Fibroblast of skin of left quadriceps (primary cell): ENCODE measurements at regions not wholly inside any gene's neighbourhood (a gene's known extent, or its start where the extent isn't known, plus 50 kb on each side); places are given as distances from the start of the nearest gene placed in this dataset.
"Not testable (repeated sequence)": the region's sequence is repeated elsewhere in the genome, so short reads cannot be mapped to it uniquely, and the experiment has no call there.

Experiments used
- DNase-seq, 2 experiments: peaks; one replicate each; pipeline ENCODE4 v3.0.0-alpha.2; 2013; ENCODE audit warnings: low read depth in 2 of 2

DNA sequence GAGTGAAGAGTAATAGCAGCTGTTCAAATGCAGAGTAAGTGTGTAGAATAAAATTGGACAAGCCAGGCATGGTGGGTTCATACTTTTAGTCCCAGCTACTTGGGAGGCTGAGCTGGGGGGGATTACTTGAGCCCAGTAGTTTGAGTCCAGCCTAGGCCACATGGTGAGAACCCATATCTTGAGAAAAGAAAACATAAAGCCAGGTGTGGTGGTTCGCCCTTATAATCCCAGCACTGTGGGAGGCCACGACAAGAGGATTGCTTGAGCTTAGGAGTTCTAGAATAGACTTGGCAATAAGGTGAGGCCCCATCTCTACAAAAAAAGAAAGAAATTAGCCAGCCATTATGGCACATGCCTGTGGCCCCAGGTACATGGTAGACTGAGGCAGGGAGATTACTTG, 1241.1 kb downstream of the UQCRFS1 start:
- no peak for DNase-seq

GRCh38 chr19:27971071-27971470, 1241.9 kb downstream of the UQCRFS1 start:
- DNase-seq: peak; percentile 52 to 54

DNA sequence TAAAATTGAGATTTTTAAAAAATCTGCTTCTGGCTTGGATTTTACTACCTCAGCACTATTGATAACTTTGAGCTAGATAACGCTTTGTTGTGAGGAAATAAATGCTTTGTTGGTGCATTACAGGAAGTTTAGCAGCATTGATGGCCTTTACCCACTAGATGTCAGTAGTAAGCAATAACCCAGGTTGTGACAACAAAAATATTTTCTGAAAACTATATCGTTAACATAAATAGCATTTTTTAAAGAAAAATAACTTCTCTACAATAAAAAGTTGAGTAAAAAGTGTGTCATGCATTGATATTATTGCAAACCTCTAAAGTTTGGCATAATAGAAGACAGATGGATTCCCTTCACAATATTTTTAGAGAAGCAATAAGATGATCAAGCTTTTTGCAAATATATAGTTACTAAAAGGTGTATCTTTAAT, 1246.5 kb downstream of the UQCRFS1 start:
- no peak for DNase-seq

GRCh38 chr19:27964185-27964584, 1248.8 kb downstream of the UQCRFS1 start:
- DNase-seq: no peak

DNA sequence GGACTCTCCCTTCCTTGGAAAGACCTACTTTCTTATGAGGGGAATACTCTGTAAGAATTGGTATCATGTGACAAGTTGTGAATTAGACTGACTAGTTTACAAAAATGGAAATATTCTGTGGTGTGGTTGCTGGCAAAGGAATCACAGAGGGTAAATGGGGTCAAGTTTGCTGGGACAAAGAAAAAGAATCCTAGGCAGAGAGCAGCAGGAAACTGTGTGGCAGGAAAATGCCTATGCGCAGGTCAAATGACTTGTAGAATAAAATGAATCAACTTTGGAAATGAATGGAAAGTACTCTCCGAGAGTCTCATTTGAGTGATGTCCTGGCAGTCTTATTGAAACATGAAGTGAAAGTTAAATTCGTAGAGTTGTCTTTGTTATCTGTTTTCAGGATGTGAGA, 1250.7 kb downstream of the UQCRFS1 start:
- DNase-seq: no peak

DNA sequence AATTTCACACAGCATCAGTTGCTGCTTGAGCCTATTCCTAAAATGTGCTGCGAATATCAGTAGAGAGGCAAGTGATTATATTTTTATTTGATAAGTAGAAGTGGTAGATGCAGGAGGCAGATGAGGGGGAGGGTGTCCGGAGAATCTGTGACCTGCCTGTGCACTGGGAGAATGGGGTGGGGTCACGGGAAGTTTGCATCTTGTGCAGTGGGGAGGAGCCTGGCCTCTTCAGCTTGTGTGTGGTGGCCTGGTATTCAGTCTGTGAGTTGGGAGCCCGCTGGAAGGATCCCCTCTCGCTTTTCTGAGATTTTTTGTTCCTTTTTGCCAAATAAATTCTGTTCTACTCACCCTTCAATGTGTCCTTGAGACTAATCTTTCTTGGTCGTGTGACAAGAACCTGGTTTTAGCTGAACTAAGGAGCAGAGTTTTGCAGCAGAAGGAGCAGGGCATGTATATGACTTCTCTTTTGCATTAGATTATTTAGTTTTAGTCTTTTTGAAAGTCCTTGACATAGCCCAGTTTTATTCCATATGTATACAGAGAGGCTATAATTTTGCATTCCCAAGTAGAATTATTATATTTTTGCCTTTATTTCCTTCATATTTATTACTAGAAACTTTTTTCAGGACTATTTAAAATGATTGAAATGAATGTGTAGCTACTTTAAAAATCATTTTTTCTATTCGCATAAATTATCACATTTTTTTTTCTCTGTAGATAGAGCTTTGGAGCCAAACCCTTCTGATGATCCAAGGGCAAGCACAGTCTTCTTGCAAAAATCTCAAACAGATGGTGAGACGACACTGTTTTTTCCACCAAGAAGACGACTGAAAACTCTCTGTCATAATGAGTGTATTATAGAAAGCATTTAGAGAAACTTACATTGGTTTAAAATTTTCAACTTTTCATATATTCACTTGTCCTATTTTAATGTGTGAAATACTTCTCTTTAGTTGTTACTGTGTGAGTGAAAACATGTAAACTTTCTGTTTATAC, 1257.2 kb downstream of the UQCRFS1 start:
- DNase-seq: no peak

DNA sequence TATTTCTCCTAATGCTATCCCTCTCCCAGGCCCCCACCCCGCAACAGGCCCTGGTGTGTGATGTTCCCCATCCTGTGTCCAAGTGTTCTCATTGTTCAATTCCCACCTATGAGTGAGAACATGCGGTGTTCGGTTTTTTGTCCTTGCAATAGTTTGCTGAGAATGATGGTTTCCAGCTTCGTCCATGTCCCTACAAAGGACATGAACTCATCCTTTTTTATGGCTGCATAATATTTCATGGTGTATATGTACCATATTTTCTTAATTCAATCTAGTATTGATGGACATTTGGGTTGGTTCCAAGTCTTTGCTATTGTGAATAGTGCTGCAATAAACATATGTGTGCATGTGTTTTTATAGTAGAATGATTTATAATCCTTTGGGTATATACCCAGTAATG, 1270.3 kb downstream of the UQCRFS1 start:
- DNase-seq: not testable (repeated sequence)

DNA sequence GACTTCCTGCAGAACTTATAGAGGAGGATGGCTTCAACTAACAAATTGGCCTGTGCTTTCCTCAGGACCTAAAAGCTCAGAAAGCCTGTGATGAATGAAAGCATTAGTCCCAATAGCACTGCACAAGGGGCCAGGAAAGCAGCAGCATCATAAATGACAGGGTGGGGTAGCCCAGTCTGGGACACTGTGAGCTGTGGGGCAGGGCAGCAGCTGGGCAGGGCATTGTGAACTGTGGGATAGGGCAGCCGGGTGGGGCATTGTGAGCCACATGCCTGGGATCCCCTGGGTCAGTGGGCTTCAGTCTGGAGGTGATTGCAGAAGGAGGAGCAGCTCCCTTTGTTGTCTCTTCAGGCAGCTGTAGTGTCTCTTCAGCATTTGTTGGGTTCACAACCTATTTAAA, 1276.8 kb downstream of the UQCRFS1 start:
- DNase-seq: no peak

DNA sequence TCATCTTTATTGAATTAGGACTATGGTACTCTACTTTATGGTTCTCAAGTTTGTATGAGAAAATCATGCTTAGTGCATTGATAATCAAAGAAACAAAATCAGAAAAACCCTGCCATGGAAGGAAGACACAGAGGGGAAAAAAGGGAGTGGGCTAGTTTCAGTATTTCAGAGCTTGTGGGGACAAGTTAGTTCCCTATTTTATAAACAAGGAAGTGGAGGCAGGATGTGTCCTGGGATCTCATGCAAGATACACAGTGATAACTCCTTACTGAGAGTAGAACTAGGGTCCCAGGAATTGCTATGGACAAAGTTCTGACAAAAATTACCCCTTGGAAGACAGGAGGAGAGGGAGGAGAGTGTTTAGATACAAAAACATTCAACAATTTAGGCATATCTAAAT, 1277.3 kb downstream of the UQCRFS1 start:
- no peak for DNase-seq

DNA sequence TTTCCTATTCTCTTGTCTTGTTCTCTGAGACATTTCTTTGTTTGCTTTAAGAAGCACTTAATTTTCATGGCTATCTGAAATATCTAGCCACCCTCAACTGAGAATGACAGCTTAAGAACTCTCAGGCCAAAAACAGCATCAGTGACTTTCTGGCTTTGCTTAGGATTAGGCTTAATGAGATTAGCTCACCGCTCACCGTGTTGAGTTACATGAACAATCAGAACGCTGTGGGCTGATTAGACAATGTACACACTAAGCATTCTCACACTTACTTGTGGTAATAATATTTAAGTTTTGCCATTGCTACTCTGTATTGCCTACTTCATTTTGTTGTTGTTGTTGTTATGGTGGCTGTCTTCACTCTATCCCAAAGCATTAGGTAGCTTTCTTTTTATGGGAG, 1283.6 kb downstream of the UQCRFS1 start:
- no peak for DNase-seq

GRCh38 chr19:27925202-27925601, 1287.7 kb downstream of the UQCRFS1 start:
- DNase-seq: no peak

DNA sequence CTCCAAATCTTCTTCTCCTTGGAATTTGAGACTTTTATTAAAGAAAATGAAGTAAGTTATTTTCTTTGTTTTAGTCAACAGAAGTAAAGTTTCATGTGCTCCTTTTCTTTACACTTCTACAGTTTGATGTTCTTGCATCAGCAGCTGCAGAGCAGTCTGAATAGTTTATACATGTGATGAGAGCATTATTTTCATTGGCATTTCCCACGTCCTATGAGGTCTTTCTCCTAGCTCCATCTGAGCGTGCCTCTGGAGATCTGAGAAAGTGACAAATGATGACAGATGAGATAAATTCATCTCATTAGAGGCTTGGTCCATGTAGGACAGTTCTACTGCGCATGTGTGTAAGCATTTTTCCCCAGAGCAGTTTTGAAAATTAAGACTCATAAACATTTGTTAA, 1290.0 kb downstream of the UQCRFS1 start:
- no peak for DNase-seq

- DNase-seq: no peak
Measured at GRCh38 chr19:27920774-27921173, 1292.2 kb downstream of the UQCRFS1 start.

- no peak for DNase-seq
Measured at GRCh38 chr19:27918818-27919217, 1294.1 kb downstream of the UQCRFS1 start.

- no peak for DNase-seq
Measured at GRCh38 chr19:27911122-27911898, 1301.6 kb downstream of the UQCRFS1 start.

- DNase-seq: no peak
Measured at GRCh38 chr19:27909861-27910260, 1303.1 kb downstream of the UQCRFS1 start.

DNA sequence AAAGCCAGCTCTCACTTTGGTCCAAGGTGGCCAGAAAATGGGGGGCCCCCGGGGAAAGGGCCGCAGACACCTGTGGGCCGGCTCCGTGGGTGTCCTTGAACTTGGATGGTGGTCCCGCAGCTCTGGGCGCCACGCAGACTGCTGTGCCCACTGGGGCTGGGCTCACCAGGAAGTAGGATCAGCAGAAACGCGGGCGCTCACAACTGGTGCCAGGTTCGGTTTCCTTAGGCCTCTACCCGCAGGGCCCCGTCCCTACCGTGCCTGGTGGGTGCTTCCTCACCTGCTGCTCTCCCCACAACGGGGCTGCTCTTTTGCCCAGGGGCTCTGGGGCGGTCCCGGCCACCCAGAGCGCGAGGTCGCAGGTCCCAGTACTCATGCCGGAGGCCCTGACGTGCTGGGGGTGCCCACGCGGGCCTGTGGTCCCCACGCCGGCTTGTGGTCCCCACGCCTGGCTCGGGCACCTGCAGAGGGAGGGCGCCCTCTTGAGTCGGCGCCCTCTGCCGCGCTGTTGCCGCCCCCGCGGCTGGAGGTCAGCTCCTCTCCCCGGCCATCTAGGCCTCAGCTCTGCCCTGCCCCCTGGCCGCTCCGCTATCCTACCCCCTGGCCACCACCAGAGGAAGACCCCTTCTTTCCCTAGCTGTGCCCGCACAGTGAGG, 1303.6 kb downstream of the UQCRFS1 start:
- no peak for DNase-seq

- DNase-seq: no peak
Measured at GRCh38 chr19:27906081-27906480, 1306.9 kb downstream of the UQCRFS1 start.

- no peak for DNase-seq
Measured at GRCh38 chr19:27905074-27905473, 1307.9 kb downstream of the UQCRFS1 start.

DNA sequence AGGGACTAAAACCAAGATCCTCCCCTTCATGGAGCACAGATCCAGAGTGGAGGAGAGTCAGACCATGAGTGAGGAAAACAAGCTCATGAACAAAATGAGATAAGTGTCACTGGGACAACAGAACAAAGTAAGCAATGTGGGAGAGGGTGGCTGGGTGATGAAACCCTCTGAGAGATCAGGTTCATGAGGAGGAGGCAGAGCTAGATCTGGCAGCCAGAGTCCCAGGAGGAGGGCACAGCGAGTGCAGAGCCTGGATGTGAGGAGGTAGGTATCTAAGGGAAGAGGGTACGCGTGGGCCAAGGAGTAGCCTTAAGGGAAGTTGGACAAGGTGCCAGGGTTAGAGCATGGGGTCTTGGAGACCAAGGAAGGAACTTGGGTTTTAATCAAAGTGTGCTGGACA, 1311.9 kb downstream of the UQCRFS1 start:
- no peak for DNase-seq

DNA sequence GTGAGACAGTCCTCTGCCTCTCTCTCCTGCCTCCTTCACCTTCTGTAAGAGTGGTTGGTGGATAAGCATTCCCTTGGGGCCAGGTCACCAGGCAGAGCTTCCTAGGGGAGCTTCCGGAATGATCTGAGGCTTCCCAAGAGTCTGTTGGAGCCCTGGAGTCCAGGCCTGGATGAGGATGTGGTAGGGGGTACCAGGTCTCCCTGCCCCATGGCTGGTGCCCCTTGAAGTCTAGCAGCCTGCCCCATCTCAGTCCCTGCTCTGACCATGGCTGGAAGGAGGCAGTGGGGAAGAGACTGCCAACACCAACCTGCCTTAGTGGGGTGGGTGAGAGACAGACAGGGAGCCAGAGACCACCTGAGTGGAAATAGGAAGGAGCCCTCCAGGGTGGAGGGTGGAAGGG, 1316.9 kb downstream of the UQCRFS1 start:
- DNase-seq: no peak
